ENCODE measurements at regions not wholly inside any gene's neighbourhood (a gene's known extent, or its start where the extent isn't known, plus 50 kb on each side); places are given as distances from the start of the nearest gene placed in this dataset.
"Not testable (repeated sequence)": the region's sequence is repeated elsewhere in the genome, so short reads cannot be mapped to it uniquely, and the experiment has no call there.

GRCh38 chr5:61215996-61216395 is 53.7 kb upstream of the SMIM15 start:
- Mint-ChIP-seq H3K9me3 (peaks cover 10% of the 10 kb centered on the region), H3K36me3 (ENCODE audit: low read depth) (no peaks in the 10 kb centered on the region), H3K27me3 (no peaks in the 10 kb centered on the region), H3K4me1 (ENCODE audit: low read depth) (no peaks in the 10 kb centered on the region), H3K4me3 (no peak overlapping the region), H3K27ac (no peak overlapping the region)
- intact Hi-C loops (cut with micrococcal nuclease) = no loop called here

DNA sequence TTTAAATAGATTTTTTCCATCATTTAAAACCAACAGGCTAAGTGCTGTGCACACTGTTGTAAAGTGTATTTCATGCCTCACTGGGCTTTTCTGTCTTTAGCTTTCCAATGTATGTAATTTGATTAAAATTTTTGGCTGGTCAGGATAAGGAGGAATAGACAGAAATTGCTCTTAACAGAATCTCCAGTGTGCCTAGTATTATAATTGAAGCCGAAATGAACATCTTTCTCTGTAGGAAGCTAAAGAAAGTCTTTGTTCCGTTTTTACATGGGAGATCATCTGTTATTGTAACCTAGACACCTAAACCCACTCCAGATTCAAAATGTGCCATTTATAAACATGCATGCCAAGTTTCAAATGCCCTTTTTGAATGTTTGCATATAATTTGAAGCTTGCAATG is 54.5 kb upstream of the SMIM15 start:
- Mint-ChIP-seq H3K4me1 (ENCODE audit: low read depth) (no peaks in the 10 kb centered on the region), H3K36me3 (ENCODE audit: low read depth) (no peaks in the 10 kb centered on the region), H3K4me3 (no peak overlapping the region), H3K9me3 (peaks cover 10% of the 10 kb centered on the region), H3K27me3 (no peaks in the 10 kb centered on the region), H3K27ac (no peak overlapping the region)
- intact Hi-C loops (cut with micrococcal nuclease) = no loop called here

- no peak overlapping the region for H3K4me3 Mint-ChIP-seq
- H3K27me3 Mint-ChIP-seq = no peaks in the 10 kb centered on the region
- H3K27ac Mint-ChIP-seq = no peak overlapping the region
- no peaks in the 10 kb centered on the region for H3K4me1 Mint-ChIP-seq (ENCODE audit: low read depth)
- H3K36me3 Mint-ChIP-seq (ENCODE audit: low read depth) = no peaks in the 10 kb centered on the region
- intact Hi-C loops (cut with micrococcal nuclease) = no loop called here
- H3K9me3 Mint-ChIP-seq = peaks cover 10% of the 10 kb centered on the region
Observed at GRCh38 chr5:61217214-61217613, 54.9 kb upstream of the SMIM15 start.

- no peak overlapping the region for H3K27ac Mint-ChIP-seq
- intact Hi-C loops (cut with micrococcal nuclease) = loop anchor here (10.0 kb wide), 2 partner anchors 47 to 53 kb away; no protein-coding TSS in a partner anchor
- H3K4me3 Mint-ChIP-seq = no peak overlapping the region
- peaks cover 3% of the 10 kb centered on the region for H3K27me3 Mint-ChIP-seq
- no peaks in the 10 kb centered on the region for H3K36me3 Mint-ChIP-seq (ENCODE audit: low read depth)
- H3K4me1 Mint-ChIP-seq (ENCODE audit: low read depth) = peaks cover 14% of the 10 kb centered on the region
- H3K9me3 Mint-ChIP-seq = no peaks in the 10 kb centered on the region
Observed at GRCh38 chr5:61228229-61228628, 66.0 kb upstream of the SMIM15 start.

- H3K4me3 Mint-ChIP-seq = no peak overlapping the region
- H3K27ac Mint-ChIP-seq = no peak overlapping the region
- H3K36me3 Mint-ChIP-seq (ENCODE audit: low read depth) = no peaks in the 10 kb centered on the region
- H3K9me3 Mint-ChIP-seq = no peaks in the 10 kb centered on the region
- H3K27me3 Mint-ChIP-seq = peaks cover 3% of the 10 kb centered on the region
- intact Hi-C loops (cut with micrococcal nuclease) = loop anchor here (10.0 kb wide), 2 partner anchors 46 to 54 kb away; no protein-coding TSS in a partner anchor
- peaks cover 14% of the 10 kb centered on the region for H3K4me1 Mint-ChIP-seq (ENCODE audit: low read depth)
Observed at GRCh38 chr5:61228691-61229280, 66.5 kb upstream of the SMIM15 start.

DNA sequence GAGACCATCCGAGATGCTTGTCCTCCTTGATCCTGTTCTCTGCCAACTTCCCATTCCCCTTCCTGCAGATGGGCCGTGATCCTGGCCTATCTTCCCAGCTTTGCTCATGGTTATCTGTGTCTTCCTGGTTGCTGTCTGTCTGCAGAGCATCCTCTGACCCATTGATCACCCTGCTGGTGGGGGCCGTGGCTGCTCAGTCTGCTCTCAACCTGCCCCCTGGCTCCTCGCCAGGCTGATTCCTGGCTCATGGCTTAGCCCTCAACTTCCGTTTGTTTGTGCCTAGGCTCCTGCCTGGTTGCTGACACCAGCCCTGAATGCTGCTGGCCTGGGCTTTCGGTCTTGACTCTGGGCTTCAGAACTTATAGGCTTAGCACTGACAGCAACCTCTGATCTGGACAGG is 67.1 kb upstream of the SMIM15 start:
- no peak overlapping the region for H3K27ac Mint-ChIP-seq

GRCh38 chr5:61230492-61230891 is 68.2 kb upstream of the SMIM15 start:
- intact Hi-C loops (cut with micrococcal nuclease) = no loop called here
- no peaks in the 10 kb centered on the region for H3K36me3 Mint-ChIP-seq (ENCODE audit: low read depth)
- H3K4me3 Mint-ChIP-seq = no peak overlapping the region
- H3K27me3 Mint-ChIP-seq = peaks cover 3% of the 10 kb centered on the region
- H3K9me3 Mint-ChIP-seq = no peaks in the 10 kb centered on the region
- peaks cover 14% of the 10 kb centered on the region for H3K4me1 Mint-ChIP-seq (ENCODE audit: low read depth)
- no peak overlapping the region for H3K27ac Mint-ChIP-seq

More for the DNA sequence above, 67.1 kb upstream of the SMIM15 start:
- peaks cover 3% of the 10 kb centered on the region for H3K27me3 Mint-ChIP-seq
- no peaks in the 10 kb centered on the region for H3K9me3 Mint-ChIP-seq
- H3K4me3 Mint-ChIP-seq = no peak overlapping the region
- H3K36me3 Mint-ChIP-seq (ENCODE audit: low read depth) = no peaks in the 10 kb centered on the region
- intact Hi-C loops (cut with micrococcal nuclease) = loop anchor here (10.0 kb wide), 2 partner anchors 45 to 55 kb away; no protein-coding TSS in a partner anchor
- H3K4me1 Mint-ChIP-seq (ENCODE audit: low read depth) = peaks cover 14% of the 10 kb centered on the region

GRCh38 chr5:61231813-61232212 is 69.5 kb upstream of the SMIM15 start:
- Mint-ChIP-seq H3K4me3 (no peak overlapping the region), H3K36me3 (ENCODE audit: low read depth) (no peaks in the 10 kb centered on the region), H3K27me3 (peaks cover 3% of the 10 kb centered on the region), H3K9me3 (no peaks in the 10 kb centered on the region), H3K27ac (no peak overlapping the region), H3K4me1 (ENCODE audit: low read depth) (peaks cover 14% of the 10 kb centered on the region)
- intact Hi-C loops (cut with micrococcal nuclease) = no loop called here

- H3K4me1 Mint-ChIP-seq (ENCODE audit: low read depth) = peaks cover 14% of the 10 kb centered on the region
- no peak overlapping the region for H3K4me3 Mint-ChIP-seq
- peaks cover 3% of the 10 kb centered on the region for H3K27me3 Mint-ChIP-seq
- H3K36me3 Mint-ChIP-seq (ENCODE audit: low read depth) = no peaks in the 10 kb centered on the region
- H3K9me3 Mint-ChIP-seq = no peaks in the 10 kb centered on the region
- H3K27ac Mint-ChIP-seq = no peak overlapping the region
- intact Hi-C loops (cut with micrococcal nuclease) = no loop called here
Observed at GRCh38 chr5:61232490-61233050, 70.3 kb upstream of the SMIM15 start.

- peaks cover 8% of the 10 kb centered on the region for H3K9me3 Mint-ChIP-seq
- H3K36me3 Mint-ChIP-seq (ENCODE audit: low read depth) = no peaks in the 10 kb centered on the region
- H3K4me3 Mint-ChIP-seq = no peak overlapping the region
- peaks cover 9% of the 10 kb centered on the region for H3K4me1 Mint-ChIP-seq (ENCODE audit: low read depth)
- peaks cover 3% of the 10 kb centered on the region for H3K27me3 Mint-ChIP-seq
- intact Hi-C loops (cut with micrococcal nuclease) = no loop called here
- H3K27ac Mint-ChIP-seq = no peak overlapping the region
Observed at GRCh38 chr5:61234019-61234418, 71.8 kb upstream of the SMIM15 start.

DNA sequence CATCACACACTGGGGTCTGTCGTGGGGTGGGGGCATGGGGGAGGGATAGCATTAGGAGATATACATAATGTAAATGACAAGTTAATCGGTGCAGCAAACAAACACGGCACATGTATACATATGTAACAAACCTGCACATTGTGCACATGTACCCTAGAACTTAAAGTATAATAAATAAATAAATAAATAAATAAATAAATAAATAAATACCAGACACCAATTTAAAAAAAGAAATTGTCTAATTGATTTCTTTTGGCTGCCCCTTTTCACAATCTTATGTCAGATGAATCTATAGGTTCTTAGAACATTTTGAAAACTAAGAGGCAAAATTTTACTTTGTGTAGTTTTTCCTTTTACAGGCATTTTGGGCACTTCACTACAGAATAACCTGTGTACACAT is 74.4 kb upstream of the SMIM15 start:
- H3K27ac Mint-ChIP-seq; intact Hi-C loops (cut with micrococcal nuclease); H3K27me3 Mint-ChIP-seq; H3K4me3 Mint-ChIP-seq; H3K36me3 Mint-ChIP-seq (ENCODE audit: low read depth); H3K4me1 Mint-ChIP-seq (ENCODE audit: low read depth): not testable (repeated sequence)
- peaks cover 19% of the 10 kb centered on the region for H3K9me3 Mint-ChIP-seq

- Mint-ChIP-seq H3K4me1 (ENCODE audit: low read depth) (peaks cover 15% of the 10 kb centered on the region), H3K9me3 (peaks cover 13% of the 10 kb centered on the region), H3K36me3 (ENCODE audit: low read depth) (no peaks in the 10 kb centered on the region), H3K27ac (no peak overlapping the region), H3K27me3 (peaks cover 2% of the 10 kb centered on the region), H3K4me3 (no peak overlapping the region)
- intact Hi-C loops (cut with micrococcal nuclease) = no loop called here
Observed at GRCh38 chr5:61245486-61245885, 83.2 kb upstream of the SMIM15 start.

GRCh38 chr5:61245936-61246335 is 83.7 kb upstream of the SMIM15 start:
- H3K9me3 Mint-ChIP-seq = peaks cover 13% of the 10 kb centered on the region
- intact Hi-C loops (cut with micrococcal nuclease) = no loop called here
- peaks cover 2% of the 10 kb centered on the region for H3K27me3 Mint-ChIP-seq
- no peaks in the 10 kb centered on the region for H3K36me3 Mint-ChIP-seq (ENCODE audit: low read depth)
- no peak overlapping the region for H3K4me3 Mint-ChIP-seq
- H3K27ac Mint-ChIP-seq = no peak overlapping the region
- peaks cover 18% of the 10 kb centered on the region for H3K4me1 Mint-ChIP-seq (ENCODE audit: low read depth)

DNA sequence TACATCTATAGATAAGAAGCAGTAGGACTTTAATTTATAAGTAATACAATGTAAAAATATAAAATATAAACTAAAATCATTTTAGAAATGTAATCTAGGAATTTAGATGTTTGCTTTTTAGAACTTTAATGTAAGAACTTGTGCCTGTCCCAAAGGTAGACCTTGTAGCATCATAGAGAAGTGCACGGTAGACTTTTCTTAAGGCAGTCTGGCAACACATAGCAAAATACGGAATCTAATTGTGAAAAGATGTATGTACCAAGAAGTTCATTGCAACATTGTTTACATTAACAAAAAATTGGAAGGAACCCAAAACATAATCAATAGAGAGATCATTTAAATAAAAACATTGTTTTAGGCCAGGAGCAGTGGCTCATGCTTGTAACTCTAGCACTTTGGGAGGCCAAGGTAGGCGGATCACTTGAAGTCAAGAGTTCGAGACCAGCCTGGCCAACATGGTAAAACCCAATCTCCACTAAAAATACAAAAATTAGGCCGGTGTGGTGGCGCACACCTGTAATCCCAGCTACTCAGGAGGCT is 84.6 kb upstream of the SMIM15 start:
- Mint-ChIP-seq H3K9me3 (peaks cover 13% of the 10 kb centered on the region), H3K36me3 (ENCODE audit: low read depth) (no peaks in the 10 kb centered on the region), H3K27me3 (peaks cover 2% of the 10 kb centered on the region), H3K4me3 (no peak overlapping the region), H3K27ac (no peak overlapping the region), H3K4me1 (ENCODE audit: low read depth) (peaks cover 24% of the 10 kb centered on the region)
- intact Hi-C loops (cut with micrococcal nuclease) = no loop called here

Data from dendritic cell treated with granulocyte-macrophage colony-stimulating factor and Interleukin-4, amounts not matched to agents 40 ng/mL and 50 ng/mL, for 4 days (primary cell).